Testis (tissue), 2 donors: ENCODE measurements at regions not wholly inside any gene's neighbourhood (a gene's known extent, or its start where the extent isn't known, plus 50 kb on each side); places are given as distances from the start of the nearest gene placed in this dataset.
A peak's percentile ranks its signal among the peaks of the same experiment; 100 is the strongest.

Source experiments
- DNase-seq: peaks from one replicate; pipeline ENCODE4 v3.0.0-alpha.2; 2019
- H3K27ac ChIP-seq, 2 donors: fragments of 200-600 bp; sonication (generic); one replicate each; pipeline ENCODE4 v1.5.1; 2019
- H3K27me3 ChIP-seq: fragments of 200-600 bp; sonication (generic); one replicate; pipeline ENCODE4 v1.5.1; 2019
- H3K36me3 ChIP-seq: fragments of 200-600 bp; sonication (generic); one replicate; pipeline ENCODE4 v1.5.1; 2017; ENCODE audit warnings: low read depth; ENCODE audit errors: missing control alignments
- H3K4me1 ChIP-seq: fragments of 200-600 bp; sonication (generic); one replicate; pipeline ENCODE4 v1.5.1; 2019
- H3K4me3 ChIP-seq, 2 donors: fragments of 200-600 bp; sonication (generic); one replicate each; pipeline ENCODE4 v1.5.1; 2017 to 2019
- H3K9me3 ChIP-seq: fragments of 200-600 bp; sonication (generic); one replicate; pipeline ENCODE4 v1.5.1; 2017
- POLR2A ChIP-seq: fragments of 450-650 bp; IDR thresholded peaks from one replicate; pipeline ENCODE4 v1.6.1; 2017; ENCODE audit warnings: antibody characterized with exemption, mild to moderate bottlenecking, moderate library complexity
- WGBS, 2 donors: methylation state at CpG; one replicate each; pipeline ENCODE4 v1.1.5; 2018; 5-methylcytosine and 5-hydroxymethylcytosine counted together
- intact Hi-C: fragments of 100-400 bp; cut with DNase I; formaldehyde crosslinking; loops from one replicate; pipeline ENCODE4 v1.15.1; 2023; ENCODE audit warnings: low total_unique reads
- TF ChIP-seq, protein P1 (sequence below), 3 experiments: fragments of 450-650 bp in 2 of 3; fragments of 200-600 bp in 1 of 3; sonication (generic) in 1 of 3; IDR thresholded peaks; one replicate each; pipeline ENCODE4 v1.5.1; 2016 to 2019; ENCODE audit warnings: antibody characterized with exemption in 3 of 3, mild to moderate bottlenecking in 2 of 3, moderate library complexity in 1 of 3

DNA sequence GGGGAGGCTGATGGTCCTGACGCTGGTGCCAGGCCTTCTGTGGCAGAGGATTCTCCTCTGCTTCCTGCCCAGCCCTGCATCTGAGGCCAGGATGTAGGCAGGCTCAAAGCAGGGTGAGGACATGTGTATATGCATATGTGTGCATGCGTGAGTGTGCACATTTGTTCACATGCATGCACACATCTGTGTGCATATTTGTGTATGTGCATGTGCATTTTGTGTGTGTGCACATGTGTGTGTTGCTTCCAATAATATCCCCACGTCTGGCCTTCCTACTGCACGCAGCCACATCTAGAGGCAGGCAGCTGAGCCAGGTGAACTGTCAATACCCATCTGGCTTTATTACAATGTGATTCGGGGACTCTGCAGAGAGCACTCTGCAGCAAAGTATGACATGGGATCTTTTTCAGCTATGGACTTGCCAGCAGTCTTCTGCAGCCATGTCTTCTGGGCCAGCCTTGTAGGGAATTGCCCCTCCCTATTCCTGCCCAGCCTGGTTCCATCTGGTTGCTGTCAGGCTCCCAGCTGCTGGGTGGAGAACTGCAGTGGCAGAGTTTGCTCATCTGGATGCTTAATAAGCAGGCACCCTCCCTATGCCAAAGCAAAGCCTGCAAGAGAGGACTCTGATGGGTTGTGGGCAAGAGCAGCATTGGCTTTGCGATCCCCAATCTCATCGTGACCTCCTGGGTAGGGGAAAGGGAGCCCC, 140.7 kb downstream of the PFKFB3 start:
- Histone ChIP-seq H3K4me3 (no peak overlapping the region), H3K27me3 (no peaks in the 10 kb centered on the region), H3K9me3 (no peaks in the 10 kb centered on the region), H3K27ac (no peak overlapping the region), H3K4me1 (peaks cover 13% of the 10 kb centered on the region), H3K36me3 (no peaks in the 10 kb centered on the region)
- intact Hi-C loops, result no loop called here
- DNase-seq, result no peak
- 82 to 88% methylated on average over 5 to 7 of the region's 7 CpGs for WGBS, 2 donors
- TF ChIP-seq POLR2A, result no peak
- TF ChIP-seq, protein P1, sequence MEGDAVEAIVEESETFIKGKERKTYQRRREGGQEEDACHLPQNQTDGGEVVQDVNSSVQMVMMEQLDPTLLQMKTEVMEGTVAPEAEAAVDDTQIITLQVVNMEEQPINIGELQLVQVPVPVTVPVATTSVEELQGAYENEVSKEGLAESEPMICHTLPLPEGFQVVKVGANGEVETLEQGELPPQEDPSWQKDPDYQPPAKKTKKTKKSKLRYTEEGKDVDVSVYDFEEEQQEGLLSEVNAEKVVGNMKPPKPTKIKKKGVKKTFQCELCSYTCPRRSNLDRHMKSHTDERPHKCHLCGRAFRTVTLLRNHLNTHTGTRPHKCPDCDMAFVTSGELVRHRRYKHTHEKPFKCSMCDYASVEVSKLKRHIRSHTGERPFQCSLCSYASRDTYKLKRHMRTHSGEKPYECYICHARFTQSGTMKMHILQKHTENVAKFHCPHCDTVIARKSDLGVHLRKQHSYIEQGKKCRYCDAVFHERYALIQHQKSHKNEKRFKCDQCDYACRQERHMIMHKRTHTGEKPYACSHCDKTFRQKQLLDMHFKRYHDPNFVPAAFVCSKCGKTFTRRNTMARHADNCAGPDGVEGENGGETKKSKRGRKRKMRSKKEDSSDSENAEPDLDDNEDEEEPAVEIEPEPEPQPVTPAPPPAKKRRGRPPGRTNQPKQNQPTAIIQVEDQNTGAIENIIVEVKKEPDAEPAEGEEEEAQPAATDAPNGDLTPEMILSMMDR (IDR thresholded peaks at IDR 0.05), result no peak

DNA sequence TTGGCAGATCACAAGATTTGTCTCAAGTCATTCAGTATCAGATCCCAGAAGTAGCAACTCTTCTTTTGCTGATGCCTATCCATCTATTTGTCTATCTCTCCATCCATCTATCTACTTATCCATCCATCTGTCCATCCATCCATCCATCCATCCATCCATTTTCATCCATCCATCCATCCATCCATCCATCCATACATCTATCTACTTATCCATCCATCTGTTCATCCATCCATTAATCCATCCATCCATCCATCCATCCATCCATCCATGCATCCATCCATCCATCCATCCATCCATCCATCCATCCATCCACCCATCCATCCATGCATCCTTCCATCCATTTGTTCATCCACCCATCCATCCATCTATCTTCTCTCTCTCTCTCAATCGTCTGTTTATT, 142.7 kb downstream of the PFKFB3 start:
- TF ChIP-seq, protein P1 (IDR thresholded peaks at IDR 0.05), result no peak
- no peak for TF ChIP-seq POLR2A
- DNase-seq, result no peak

DNA sequence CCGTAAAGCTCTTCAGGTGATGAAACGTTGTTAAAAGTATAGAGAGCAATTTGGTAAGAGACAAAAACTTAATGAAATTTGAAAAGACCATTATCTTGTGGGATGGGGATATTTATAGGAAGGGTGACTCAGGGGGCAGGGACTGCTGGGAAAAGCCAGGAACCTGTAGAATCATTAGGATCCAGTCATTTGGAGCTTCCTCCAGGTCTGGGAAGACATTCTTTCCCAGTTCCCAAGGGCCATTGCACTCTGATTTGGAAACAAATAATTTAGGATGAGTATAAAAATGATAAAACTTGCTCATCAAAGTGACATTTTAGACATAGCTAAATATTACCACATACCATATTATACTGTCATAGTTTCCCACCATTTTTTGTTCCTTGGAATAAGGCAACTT, 143.9 kb downstream of the PFKFB3 start:
- no peak for DNase-seq
- intact Hi-C loops, result no loop called here
- Histone ChIP-seq H3K4me1 (peaks cover 13% of the 10 kb centered on the region), H3K4me3 (no peak overlapping the region), H3K27me3 (no peaks in the 10 kb centered on the region), H3K27ac (no peak overlapping the region), H3K36me3 (no peaks in the 10 kb centered on the region), H3K9me3 (no peaks in the 10 kb centered on the region)
- no peak for TF ChIP-seq POLR2A
- WGBS, 2 donors, result 86 to 98% methylated on average over 2 of the region's 2 CpGs

More for the DNA sequence above, 142.7 kb downstream of the PFKFB3 start:
- H3K27me3 ChIP-seq, result no peaks in the 10 kb centered on the region
- H3K36me3 ChIP-seq, result no peaks in the 10 kb centered on the region
- intact Hi-C loops, result no loop called here
- no peak overlapping the region for H3K4me3 ChIP-seq
- H3K27ac ChIP-seq, result no peak overlapping the region
- H3K9me3 ChIP-seq, result no peaks in the 10 kb centered on the region
- 84 to 89% methylated on average over 1 of the region's 1 CpG for WGBS, 2 donors
- peaks cover 13% of the 10 kb centered on the region for H3K4me1 ChIP-seq

DNA sequence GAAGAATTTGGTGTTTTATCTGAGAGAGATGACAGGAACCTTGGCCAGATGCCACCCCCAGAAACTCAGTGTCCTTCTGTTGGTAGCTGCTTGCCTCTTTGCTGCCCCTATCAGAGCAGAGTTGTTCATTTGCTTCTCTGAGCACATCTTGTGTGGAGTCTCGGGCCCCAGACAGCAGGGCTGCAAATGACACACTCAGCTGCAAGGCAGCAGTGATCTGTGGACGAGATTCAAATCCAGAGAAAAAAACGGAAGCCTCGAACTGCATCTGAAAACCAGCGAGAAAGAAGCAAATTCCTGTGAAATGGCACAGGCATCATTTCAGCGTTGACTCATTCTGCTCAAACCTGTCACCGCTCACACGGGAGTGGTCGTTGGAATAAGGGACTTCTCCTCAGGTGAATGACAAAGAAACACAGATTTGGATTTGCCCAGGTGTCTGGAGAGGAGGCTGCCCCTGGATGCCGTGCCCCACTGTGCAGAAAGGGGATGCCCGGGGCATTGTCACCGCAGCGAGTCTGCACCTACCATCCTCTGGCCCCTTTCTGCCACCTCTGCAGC, 144.7 kb downstream of the PFKFB3 start:
- DNase-seq, result peak; percentile 68
- no peak for TF ChIP-seq POLR2A
- TF ChIP-seq, protein P1 (IDR thresholded peaks at IDR 0.05), result no peak
- Histone ChIP-seq H3K4me3 (no peak overlapping the region), H3K4me1 (peaks cover 13% of the 10 kb centered on the region), H3K9me3 (no peaks in the 10 kb centered on the region), H3K27me3 (no peaks in the 10 kb centered on the region), H3K27ac (no peak overlapping the region), H3K36me3 (no peaks in the 10 kb centered on the region)
- whole genome bisulfite sequencing, 2 donors, result 67 to 72% methylated on average over 13 of the region's 13 CpGs
- intact Hi-C loops, result no loop called here

DNA sequence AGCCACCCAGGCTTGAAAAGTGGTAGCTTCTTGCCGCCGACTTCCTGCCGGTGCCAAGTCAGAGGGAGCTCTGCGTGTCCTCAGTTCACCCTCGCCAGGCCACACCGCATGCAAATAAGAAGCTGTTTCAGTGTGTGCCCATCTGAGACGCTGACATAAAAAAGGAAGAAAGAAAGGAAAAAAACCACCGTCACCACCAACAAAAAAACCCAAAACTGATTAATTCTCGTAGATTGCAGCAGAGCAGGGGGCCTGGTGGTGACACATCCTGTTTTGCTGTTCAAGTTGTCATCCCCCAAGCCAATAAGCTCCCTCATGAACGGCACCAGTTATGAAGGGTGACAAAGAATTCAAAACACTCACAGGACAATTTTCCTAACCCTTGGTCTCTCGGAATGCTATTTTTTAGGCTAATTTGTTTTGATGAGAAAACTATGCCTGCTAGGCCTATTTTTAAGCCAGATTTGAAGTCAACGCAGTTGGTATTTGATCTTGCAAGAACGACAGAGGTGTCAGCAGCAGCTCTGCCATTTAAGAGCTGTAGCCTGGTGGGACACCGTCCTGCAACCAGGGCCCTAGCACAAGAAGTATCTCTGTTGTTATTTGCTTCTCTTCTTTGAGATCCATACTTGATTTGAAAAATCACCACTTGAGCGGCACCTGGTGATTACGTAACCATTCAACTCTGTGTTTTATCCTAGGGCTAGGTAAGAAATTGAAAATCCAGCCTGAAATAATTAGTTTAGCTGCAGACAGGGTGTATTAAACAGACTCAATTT, 145.6 kb downstream of the PFKFB3 start:
- Histone ChIP-seq H3K9me3 (no peaks in the 10 kb centered on the region), H3K36me3 (no peaks in the 10 kb centered on the region), H3K27ac (no peak overlapping the region), H3K4me1 (peaks cover 13% of the 10 kb centered on the region), H3K27me3 (no peaks in the 10 kb centered on the region), H3K4me3 (no peak overlapping the region)
- intact Hi-C loops, result no loop called here
- WGBS, 2 donors, result 74 to 80% methylated on average over 16 of the region's 16 CpGs
- peak; percentile 38 for DNase-seq
- TF ChIP-seq, protein P1 (IDR thresholded peaks at IDR 0.05), result no peak
- TF ChIP-seq POLR2A, result no peak
